CD4-positive, alpha-beta T cell treated with Interleukin-1 beta for 1 hour (primary cell): ENCODE measurements at regions not wholly inside any gene's neighbourhood (a gene's known extent, or its start where the extent isn't known, plus 50 kb on each side); places are given as distances from the start of the nearest gene placed in this dataset.

Experiments used
- DNase-seq, 2 donors: peaks; one replicate each; pipeline ENCODE4 v3.0.0-alpha.2; 2020 to 2022

DNA sequence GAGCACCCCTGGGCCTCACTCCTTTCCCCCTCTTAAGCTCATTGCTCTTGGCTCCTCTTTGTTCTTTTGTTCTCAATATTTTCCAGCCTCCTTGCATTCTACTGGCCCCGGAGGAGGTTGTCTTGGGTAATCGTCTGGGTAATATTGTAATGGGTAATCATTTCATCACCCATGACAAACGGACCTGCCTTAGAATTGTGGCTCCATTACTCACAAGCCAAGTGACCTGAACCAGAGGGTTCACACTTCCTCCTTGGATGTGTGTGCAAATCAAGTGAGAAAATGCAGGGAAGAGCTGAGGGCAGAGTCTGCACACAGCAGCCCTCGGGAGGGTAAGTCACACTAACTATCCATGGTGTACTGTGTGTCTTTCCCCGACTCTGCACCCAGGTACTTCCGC lies 305.0 kb downstream of the BUD13 start:
- no peak for DNase-seq

DNA sequence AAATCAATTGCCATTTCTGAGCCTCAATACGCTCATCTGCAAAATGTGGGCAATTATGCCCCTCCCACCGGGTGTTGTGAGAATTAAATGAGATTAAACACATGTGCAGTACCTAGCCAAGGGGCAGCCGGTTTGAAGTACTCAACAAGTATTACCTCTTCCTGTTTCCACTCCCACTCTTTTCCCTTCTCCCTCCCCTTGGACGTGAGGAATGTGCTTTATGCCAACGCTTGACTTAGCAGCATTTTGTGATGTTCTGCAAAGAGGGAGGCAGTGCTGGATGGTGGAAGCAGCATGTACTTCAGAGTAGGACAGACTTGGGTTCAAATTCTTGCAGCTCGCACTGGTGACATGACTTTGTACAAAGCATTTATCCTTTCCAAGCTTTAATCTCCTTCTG lies 306.0 kb downstream of the BUD13 start:
- DNase-seq: no peak

DNA sequence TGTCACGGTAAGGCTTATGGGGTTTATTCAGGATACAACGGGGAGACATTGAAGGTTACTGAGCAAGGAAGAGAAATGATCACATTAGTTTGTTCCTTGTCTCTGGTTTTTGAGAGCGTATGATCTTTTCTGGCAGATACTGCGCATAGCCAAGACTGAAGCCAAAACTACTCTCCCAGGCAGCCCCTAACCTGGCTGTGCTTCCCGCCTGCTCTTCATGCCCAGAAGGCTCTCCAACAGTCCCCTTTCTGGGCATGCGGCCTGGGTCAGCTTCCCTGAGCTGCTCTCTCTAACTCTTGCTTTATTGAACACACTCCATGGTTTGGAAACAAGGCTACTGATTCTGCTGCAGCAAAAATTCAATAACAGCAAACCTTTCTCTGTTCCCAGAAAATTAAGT lies 306.6 kb downstream of the BUD13 start:
- no peak for DNase-seq

DNA sequence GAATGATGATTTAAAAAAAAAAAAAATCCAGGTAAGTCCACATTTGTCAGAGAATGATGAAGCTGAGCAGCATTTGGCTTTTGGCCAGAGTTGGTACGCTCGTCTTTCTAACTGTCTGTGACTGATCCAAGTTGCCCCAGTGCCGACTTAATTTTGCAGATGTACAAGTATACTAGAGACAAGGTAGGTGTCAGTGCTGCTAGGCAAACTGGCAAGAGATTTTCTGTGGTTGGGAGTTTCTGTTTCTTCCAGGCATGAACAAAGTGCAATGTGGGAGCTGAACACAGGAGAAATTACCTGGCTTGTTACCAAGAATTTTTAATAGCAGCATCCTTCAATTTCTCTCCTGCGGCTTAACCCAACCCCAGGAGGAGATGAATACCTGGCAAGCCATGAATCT lies 307.7 kb downstream of the BUD13 start:
- no peak for DNase-seq

DNA sequence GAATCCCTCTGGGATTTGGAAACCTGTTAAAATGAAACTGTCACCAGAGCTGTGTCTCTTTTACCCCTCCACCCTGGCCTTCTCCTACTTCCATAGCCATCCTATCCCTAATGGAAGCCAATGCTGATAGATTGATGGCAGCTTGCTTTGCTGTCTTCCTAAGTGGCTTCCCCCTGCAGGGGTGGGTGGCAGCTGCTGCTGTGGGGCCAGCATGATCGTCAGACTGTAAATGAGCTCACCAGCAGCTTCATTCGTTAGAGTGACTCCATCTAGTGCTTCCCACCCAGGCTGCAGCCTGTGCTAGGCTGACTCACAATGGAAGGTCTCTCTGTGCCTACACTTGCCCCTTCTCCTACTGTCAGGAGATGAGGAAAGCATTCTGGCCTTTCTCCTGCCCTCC lies 311.0 kb downstream of the BUD13 start:
- DNase-seq: no peak

DNA sequence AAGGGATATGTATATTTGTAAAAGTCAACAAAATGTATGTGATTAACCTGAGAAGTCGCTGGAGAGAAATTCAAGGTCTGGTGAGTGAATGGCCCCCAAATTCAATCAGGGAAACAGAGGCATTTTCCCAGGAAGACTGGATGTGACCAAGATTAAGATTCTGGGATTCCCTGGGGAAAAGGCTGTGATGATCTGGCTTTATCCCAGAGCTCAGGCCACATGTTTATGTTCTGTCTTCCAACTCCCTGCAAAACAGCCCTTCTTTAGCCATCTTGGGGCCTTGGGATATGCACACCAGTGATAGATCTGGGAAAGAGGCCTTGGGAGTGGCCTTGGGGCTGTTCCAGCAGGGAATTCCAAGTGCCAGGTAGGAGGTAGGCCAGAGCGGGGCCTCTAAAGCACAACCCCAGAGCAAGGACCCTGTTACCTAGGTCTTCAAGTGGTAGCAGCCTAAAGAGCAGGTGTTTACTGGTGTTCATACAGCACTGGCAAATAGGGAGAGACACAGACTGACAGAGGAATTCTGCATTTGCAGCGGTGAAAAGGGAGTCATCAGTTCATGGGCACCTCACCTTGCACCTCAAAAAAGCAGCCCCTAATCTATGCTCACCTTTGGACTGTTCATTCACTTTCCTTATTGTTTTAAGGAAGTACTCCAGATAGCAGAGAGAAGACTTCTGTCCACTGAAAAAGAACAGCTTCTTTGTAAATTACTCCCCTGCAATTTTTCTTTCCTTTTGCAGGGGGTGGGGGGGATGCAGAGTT lies 312.4 kb downstream of the BUD13 start:
- DNase-seq: no peak

DNA sequence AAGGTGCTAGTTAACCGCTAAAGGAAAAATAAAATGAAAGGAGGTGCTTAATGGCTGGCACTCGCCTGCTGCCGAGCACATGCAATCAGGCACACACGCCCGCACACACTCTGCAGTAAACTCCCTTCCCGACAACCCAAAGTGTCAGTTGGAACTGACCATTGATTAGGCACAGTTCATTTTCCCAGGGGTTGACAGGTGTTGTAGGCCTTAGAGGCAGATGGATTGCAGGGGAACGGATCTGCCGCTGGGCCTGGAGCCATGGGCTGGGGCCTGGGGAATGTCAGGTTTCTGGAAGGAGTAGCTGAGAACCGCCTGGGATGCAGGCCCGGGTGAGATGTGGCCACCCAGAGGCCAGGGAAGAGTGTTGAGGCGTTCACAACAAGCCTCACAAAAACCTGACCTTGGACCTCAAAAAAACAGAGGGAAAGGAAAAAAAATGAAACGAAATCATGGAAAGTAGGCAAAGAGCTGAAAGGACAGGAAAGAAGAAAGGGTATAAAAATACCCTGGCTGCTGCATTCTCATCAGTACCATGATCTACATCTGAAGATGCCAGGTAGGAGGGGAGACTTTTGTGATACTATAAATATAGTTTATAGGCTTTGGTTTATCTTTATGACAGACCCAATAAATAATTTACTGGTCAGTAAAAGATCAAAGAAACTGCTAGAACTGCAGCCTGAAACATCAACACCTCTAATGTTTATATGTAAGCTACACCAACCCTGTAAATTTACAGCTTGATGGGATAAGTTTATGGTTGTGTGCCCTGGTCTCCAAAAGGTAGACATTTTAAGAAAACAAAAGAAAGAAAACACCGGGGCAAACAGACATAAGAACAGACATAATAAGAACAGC lies 313.4 kb downstream of the BUD13 start:
- no peak for DNase-seq

DNA sequence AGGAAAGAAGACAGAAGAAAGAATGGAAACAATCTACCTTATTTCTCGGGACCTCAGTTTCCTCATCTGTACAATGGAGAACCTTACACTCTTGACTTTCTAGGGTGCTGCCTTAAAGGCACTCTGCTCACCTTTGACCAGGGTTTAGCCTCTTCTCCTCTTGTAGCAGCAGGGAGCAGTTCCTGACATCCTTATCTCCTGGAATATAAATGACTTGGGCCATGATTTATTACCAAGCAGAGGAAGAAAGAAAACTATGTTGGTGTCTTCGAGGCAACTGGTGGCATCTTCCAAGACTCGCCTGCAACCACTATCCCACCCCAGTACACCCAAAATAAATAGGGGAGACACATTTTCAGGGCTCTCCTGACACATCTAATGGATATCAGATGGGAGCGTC lies 314.2 kb downstream of the BUD13 start:
- DNase-seq: no peak

DNA sequence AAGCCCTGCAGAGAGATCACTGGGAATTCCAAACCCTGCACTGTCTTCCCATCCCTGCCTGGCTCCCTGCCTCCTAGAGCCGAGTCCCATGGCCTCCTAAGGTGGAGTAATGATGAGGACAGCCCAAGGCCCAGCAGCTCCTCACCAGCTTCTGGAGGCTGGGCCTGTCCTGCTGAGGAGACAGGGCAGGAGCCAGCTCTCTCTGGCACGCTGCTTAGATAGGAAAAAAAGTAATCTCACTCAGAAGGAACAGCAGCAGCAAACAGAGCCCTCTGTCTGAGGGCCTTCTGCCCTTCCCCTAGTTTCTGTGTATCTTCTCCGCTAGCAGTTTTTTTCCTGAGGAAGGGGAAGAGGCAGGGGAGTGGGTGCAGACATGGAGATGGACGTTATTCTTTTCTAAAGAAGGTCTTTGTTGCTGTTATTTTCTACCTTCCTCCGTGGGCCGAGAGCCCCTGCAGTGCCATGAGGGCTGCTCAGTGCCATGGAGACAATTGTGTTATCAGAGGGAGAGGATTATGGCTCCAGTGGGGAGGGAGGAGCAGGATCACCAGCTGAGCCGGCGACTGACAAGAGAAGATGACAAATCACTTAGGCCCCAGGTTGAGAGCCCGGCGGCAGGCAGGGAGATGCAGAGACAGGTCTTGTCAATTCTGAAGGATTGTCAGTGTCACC lies 315.3 kb downstream of the BUD13 start:
- no peak for DNase-seq

DNA sequence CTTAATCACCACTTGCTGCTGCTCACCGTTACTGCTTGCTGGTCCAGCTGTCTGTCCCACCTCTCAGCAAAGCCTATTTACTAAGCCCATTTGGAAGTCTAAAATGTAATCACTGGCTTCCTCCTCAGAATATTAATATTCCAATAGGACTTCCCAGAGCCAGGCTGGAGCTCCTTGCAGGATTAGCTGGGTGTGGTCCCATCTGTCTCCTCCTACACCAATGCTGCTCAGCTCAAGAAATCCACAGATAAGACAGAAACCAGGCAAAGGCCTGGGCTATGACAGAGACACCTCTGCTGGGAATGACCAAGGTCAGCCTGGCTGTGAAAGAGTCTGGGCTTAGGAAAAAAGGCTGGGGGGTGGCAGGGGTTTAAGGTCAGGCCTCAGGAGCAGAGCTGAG lies 317.8 kb downstream of the BUD13 start:
- DNase-seq: no peak

DNA sequence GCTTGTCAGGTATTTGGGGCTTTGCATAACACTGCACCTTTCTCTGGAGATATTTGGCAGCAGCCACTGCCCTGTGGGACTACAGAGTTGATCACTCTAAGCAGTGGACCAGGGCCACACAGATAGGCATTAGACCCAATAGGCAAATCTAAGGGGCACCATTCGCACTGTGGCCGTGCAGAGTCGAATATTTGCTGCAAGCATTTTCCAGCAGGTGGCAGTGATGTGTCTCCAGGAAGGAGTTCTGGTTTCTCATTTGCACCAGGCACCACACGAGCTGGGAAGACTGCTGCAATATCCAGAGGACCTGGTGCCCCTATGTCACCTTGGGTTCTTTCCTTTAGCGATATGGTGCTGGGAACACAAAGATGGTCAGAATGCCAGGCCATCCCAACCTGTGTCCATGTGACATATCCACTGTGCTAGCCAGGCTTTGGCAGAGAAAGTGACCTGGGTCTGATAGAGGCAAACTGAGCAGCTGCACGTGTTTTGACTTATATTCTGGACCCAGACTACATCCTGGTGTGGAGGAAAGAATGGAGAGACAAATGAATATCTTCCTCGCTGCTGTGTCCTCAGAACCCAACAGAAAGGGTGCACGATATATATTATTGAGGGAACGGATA lies 318.7 kb downstream of the BUD13 start:
- no peak for DNase-seq

- no peak for DNase-seq
Observed at GRCh38 chr11:116452461-116452860, 320.3 kb downstream of the BUD13 start.

- DNase-seq: no peak
Observed at GRCh38 chr11:116449522-116449921, 323.3 kb downstream of the BUD13 start.

DNA sequence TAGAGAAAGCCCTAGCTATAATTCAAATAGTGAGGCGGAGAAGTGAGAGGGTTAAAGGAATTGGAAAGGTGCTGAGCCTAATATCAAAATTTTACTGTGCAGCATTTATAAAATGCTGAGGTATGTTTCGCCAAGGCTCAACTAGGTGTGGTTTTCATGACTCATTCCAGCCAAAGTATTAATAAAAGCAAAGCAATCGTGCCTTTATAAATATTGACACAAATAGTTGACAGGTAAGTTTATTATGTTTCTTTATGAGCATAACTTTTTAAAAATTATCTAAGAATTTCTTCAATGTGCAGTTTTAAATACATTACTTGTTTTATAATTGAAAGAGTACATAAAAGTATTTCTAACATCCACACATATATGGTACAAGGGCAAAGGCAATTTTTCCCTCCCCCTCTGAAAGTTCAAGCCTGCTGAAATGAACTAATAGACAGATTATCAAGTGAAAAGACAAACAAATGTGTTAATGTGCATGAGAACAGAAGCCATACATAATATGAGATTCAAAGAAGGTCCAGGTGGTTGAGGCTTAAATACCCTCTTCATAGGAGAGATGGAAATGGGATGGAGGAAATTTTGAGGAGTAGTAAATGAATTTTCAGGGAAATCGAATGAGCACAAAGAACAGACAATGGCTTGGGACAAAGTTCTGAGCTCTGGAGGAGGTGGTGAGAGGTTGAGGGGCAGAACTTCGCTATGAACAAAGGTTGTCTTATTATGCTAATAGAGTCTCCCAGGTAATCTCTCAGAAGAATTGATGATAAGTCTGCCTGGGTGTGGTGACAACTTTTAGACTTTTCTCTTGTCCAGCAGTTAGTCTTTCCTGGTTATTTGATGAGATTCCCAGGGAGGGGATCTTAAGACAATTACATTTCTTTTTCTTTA lies 326.5 kb downstream of the BUD13 start:
- DNase-seq: no peak

- no peak for DNase-seq
Observed at GRCh38 chr11:116445108-116446047, 327.4 kb downstream of the BUD13 start.

DNA sequence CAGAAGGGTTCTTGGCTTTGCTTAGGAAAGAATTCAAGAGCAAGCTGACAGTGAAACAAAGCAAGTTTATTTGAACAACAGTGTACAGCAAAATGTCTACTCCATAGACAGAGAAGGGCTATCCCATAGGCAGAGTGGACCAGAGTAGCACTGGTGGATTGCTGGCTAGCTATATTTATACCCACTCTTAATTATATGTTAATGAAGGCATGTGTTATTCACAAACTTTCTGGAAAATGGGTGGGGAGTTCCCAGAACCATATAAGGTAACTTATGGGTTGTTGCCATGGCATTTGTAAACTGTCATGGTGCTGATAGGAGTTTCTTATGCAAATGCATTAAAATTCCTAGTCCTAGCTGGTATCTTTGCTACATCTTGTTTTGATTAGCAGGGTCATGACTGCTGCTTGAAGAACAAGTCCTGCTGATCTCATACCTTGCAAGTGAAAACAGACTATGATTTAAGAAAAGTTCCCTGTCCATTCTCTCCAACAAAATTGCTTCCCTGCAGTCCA lies 330.5 kb downstream of the BUD13 start:
- DNase-seq: no peak

GRCh38 chr11:116439361-116439677 lies 333.5 kb downstream of the BUD13 start:
- DNase-seq: no peak

- DNase-seq: no peak
Observed at GRCh38 chr11:116438651-116439360, 334.0 kb downstream of the BUD13 start.

DNA sequence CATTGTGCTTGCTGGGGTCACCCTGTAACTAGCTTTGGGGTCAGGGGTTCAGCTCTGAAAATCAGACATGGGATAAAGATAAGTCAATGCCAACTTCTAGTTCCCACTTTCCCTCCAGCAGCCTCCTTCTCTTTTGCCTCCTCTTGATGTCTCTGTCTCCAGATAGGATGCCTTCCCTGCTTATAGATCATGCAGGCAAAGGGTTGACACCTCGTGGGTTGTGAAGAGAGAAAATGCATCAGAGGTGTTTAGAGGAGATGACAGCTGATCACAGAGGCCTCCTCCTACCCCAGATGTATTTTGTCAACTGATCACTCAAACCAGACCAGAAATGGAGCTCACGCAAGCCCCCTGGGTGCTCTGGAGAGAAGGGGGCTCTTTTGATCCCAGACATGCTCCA lies 337.8 kb downstream of the BUD13 start:
- DNase-seq: no peak

GRCh38 chr11:116432301-116432700 lies 340.5 kb downstream of the BUD13 start:
- DNase-seq: no peak
